HG02852 (cell line): ENCODE measurements at regions not wholly inside any gene's neighbourhood (a gene's known extent, or its start where the extent isn't known, plus 50 kb on each side); places are given as distances from the start of the nearest gene placed in this dataset.

Source experiments
- ATAC-seq: cut with Tn5 transposase; IDR thresholded peaks from one replicate; pipeline ENCODE4 v1.9.1; 2021; ENCODE audit warnings: mild to moderate bottlenecking, moderate library complexity; ENCODE audit not compliant: unreplicated experiment

- ATAC-seq: no peak
Measured at GRCh38 chr5:175118700-175119309, 325.2 kb downstream of the DRD1 start.

DNA sequence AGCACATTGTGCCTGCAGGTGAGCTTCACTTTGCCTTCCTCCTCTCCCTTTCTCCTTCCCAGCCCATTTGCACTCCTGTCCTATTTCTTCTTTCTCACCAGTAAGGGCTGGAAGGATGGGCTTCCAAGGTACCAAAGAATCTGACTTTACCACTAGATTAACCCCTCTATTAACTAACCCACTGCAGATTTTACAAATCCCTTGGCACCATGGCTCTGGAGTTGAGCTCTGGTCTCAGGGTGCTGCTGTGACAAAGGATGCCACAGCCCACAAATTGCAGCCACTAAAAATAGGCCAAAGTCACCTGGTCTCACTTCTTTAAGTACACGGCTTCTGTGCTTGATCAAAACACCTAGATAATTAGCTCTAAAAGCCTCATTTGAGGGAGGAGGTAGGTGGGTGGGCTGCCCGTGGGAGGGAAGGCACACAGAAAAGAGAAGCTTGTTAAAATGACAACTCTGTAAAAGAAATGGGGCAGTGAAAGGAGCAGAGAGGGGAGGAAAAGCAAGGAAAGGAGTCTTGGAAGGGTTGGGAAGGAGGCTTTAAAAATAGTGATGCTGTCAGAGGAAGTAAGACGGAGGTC is 327.4 kb downstream of the DRD1 start:
- ATAC-seq: no peak

GRCh38 chr5:175115831-175116230 is 328.2 kb downstream of the DRD1 start:
- no peak for ATAC-seq

GRCh38 chr5:175113947-175114346 is 330.0 kb downstream of the DRD1 start:
- no peak for ATAC-seq

DNA sequence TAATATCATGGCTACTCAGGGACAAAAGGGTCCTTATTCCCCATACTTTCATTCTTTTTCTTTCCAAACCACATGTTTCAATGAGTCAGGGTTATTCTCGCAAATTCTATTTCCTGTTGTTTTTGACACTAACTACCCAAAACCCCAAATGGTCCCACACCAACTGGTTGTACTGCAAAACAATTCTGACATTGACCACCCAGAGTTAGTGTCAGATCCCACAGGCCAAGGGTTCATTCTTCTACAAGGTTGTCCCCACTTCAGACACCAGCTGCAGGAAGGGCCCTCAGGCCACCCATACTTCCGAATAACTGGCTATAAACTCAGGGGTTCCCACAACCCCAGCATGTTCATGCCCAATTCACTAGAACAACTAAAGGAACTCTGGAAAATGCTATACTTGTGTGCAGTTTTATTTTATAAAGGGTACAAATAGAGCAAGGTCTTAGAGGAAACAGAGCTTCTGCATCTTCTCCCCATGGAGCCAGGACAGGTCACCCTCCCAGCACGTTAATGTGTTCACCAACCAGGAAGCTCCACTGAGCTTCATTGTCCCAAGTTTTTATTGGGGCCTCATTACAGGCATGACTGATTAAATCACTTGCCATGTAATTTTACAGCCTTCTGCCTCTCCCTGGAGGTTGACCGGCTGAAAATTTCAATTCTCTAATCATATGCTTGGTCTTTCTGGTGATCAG is 334.8 kb downstream of the DRD1 start:
- no peak for ATAC-seq

DNA sequence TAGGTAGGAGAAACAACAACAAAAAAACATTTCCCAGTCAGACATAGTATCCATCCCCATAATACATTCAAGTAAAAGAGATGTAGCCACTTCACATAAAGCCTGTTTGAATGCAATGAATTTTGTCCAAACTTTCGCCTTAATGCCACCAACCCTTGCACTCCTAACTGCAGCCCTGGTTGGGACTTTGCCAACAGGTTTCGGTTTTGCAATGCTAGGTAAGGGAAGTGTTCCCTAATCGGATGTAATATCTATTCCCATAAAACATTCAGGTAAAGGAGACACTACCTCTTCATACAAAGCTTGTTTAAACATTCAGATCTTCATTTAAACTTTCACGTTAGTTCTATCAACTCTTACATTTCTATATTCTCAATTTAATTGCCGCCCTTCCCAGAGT is 336.1 kb downstream of the DRD1 start:
- ATAC-seq: no peak

- ATAC-seq: no peak
Measured at GRCh38 chr5:175107028-175107588, 336.9 kb downstream of the DRD1 start.

DNA sequence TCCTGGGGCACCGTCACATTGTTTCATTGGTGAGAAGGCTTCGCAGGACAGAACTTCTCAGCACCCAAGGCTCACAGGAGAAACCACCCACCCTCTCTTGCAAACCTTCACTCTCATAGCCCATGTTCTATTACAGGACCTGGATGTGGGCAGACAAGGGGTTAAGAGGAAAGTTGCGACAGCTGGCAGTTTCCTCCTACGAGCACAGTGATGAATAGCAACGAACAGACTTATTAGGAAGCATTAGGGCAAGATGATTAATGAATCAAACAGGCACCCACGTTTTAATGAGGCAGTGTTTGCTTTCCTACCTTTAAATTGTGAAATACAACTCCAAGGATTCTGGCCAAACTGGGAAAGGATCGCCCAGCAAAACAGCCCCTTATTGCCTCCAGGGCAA is 339.3 kb downstream of the DRD1 start:
- no peak for ATAC-seq

DNA sequence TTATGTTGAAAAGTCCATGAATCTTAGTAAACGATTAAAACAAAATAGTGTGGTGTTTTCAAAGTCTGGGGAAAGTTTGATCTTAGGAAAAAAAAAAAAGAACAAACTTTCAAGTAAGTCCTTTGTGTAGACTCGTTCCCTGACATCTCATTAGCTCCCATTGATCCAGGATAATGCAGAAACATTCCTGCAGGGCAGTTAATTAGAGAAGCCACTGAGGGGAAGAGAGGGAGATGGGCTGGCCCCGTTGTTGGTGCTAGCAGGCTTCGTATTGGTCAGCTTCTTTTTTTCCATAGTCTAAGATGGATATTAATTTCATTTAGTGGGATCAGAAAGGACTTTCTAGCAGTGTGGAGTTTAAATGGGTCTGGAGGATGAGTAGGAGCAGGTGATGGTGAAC is 340.2 kb downstream of the DRD1 start:
- no peak for ATAC-seq

GRCh38 chr5:175102717-175103116 is 341.3 kb downstream of the DRD1 start:
- no peak for ATAC-seq

DNA sequence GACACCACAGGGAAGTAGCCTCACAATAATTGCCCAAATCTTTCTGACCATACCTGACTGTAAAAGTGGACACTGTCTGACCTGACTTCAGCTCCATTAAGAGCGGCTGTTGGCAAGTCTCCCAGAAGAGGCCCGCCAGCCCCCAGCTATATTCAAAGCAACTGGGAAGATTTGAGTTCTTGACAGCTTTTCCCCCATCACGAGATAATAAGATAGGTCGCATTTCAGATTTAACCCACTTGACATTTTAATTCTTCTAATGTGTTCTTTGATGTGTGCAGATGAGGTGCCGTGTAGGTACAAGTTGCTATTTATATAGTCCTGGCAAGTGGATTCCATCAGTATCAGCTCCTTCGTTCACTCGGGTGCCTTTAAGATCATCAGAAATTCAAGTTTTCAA is 345.7 kb downstream of the DRD1 start:
- ATAC-seq: no peak

- ATAC-seq: no peak
Measured at GRCh38 chr5:175096469-175097165, 347.4 kb downstream of the DRD1 start.

GRCh38 chr5:175094461-175094860 is 349.5 kb downstream of the DRD1 start:
- ATAC-seq: no peak

DNA sequence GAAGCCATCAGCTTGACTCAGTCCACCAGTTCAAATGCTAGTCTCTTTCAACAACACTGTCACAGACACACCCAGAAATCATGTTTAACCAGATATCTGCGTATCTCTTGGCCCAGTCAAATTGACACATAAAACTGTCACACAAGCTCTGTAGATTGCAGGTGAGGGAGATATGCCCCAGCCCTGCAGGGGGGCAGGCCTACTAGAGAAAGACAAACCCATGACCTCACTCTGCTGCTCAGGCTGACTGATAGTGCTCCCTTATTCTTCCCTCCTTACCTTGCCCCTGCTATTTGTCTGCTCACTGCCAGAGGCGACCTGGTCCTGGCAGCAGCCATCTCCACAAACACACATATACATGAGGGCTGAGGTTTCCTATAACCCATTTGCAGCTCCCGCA is 351.3 kb downstream of the DRD1 start:
- ATAC-seq: no peak

GRCh38 chr5:175088963-175089362 is 355.0 kb downstream of the DRD1 start:
- no peak for ATAC-seq

DNA sequence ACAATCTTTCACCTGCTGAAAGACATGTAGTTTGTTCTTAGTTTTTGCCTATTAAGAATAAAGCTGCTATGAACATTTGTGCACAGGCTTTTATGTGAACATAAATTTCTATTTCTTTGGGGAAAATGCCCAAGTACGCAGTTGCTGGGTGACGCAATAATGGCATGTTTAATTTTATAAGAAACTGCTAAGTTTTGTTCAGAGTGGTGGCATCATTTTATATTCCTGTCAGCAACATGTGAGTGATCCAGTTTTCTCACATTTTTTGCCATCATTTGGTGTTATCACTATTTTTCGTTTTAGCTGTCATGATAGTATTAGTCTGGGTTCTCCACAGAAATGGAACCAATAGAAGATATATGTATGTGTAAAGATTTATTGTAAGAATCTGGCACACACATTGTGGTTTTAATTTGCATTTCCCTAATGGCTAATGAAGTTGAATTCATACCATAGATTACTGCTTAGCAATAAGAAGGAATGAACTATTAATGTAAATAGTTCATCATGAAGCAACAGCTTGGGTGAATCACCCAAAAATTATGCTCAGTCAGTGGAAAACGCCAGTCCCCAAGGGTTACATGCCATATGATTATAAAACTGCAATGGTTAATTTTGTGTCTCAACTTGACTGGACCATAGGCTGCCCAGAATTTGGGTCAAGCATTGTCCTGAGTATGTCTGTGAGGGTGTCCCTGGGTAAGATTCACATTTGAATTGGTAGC is 358.6 kb downstream of the MSX2 start:
- ATAC-seq: no peak

DNA sequence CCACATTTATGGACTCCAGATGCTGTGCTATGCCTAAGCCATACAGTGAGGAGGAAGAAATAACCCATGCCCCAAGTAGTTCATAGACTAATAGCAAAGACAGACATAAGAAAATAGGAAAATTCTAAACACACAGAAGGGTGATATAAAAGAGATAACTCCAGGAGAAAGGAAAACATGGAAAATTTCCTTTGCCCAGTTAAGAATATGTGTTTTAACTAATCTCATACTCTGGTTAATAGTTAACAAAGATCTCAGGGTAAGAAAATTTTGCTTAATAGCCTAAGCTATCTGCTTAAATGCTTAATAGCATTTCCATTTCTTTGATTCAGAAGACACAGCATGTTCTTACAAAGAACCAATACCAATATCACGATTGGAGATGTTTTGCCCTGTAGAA is 358.0 kb downstream of the MSX2 start:
- ATAC-seq: no peak

GRCh38 chr5:175079707-175080106 is 355.3 kb downstream of the MSX2 start:
- no peak for ATAC-seq

- ATAC-seq: no peak
Measured at GRCh38 chr5:175070283-175070682, 345.9 kb downstream of the MSX2 start.

DNA sequence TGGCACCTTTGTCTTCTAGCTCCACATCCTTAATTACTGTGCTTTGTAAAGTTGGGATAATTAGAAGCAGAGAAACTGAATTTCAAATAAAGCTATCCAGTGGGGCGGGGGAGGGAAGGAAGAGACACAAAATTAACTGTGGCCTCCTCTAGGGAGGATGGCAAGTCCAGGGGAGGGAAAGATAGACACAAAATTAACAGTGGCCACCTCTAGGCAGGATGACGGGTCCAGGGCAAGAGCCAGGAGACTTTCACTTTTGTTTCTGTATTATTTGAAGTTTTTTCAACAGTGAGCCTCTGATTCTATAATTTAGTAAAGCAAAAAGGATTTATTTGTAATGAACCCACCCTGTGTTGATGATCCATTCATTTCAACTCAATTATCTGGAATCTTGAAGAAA is 335.9 kb downstream of the MSX2 start:
- ATAC-seq: no peak

DNA sequence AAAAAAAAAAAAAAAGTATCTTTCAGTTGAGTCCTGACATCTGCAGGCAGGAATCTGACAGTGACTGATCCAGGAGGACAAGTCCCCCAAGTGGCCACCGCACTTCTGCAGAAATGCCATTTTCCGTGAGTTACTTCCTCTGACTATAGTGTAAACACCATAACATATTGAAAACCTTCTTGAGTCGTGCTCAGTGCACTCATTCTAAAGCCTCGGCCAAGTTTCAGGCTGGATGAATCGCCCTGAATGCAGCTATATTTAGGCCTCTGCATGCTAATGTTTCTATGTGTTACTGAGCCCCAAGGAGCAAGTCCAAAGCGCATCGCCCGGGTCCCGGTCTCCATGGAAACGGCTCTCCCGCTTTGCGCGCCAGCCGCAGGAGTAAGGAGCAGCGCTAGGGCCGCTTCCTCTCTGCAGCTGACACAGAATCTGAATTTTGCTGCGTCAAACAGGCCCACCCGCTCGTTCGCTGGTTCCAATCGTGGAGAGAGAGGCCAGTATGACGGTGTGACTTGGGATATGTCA is 335.4 kb downstream of the MSX2 start:
- no peak for ATAC-seq
